Kidney epithelial cell (primary cell): ENCODE measurements at regions not wholly inside any gene's neighbourhood (a gene's known extent, or its start where the extent isn't known, plus 50 kb on each side); places are given as distances from the start of the nearest gene placed in this dataset.

Source experiments
- DNase-seq: peaks from one replicate; pipeline ENCODE4 v3.0.0-alpha.2; 2010; ENCODE audit warnings: low read depth
- H3K27me3 ChIP-seq: 2 replicates; pipeline ENCODE4 v1.6.0; 2011; ENCODE audit warnings: low read length; ENCODE audit not compliant: control insufficient read depth, insufficient read depth
- H3K36me3 ChIP-seq: 2 replicates; pipeline ENCODE4 v1.5.1; 2011; ENCODE audit warnings: low read length; ENCODE audit not compliant: control insufficient read depth, insufficient read depth
- H3K4me3 ChIP-seq: 2 replicates; pipeline ENCODE4 v1.5.1; 2011; ENCODE audit warnings: low read depth, mild to moderate bottlenecking, control low read depth, low read length
- CTCF ChIP-seq: IDR thresholded peaks from 2 replicates; pipeline ENCODE4 v1.5.1; 2011; ENCODE audit warnings: mild to moderate bottlenecking, moderate library complexity, low read length, control low read depth, inconsistent platforms; ENCODE audit not compliant: insufficient read depth, poor library complexity, severe bottlenecking

- no peak for DNase-seq
- Histone ChIP-seq H3K4me3 (no peak overlapping the region), H3K36me3 (no peaks in the 10 kb centered on the region), H3K27me3 (no peaks in the 10 kb centered on the region)
- no peak for TF ChIP-seq CTCF
Observed at GRCh38 chr3:187987924-187988323, 166.0 kb upstream of the LPP start.

GRCh38 chr3:187989575-187990153 lies 164.3 kb upstream of the LPP start:
- no peak overlapping the region for H3K4me3 ChIP-seq
- TF ChIP-seq CTCF, result no peak
- no peak for DNase-seq

GRCh38 chr3:187992609-187993008 lies 161.3 kb upstream of the LPP start:
- no peak for TF ChIP-seq CTCF
- DNase-seq, result no peak
- Histone ChIP-seq H3K27me3 (no peaks in the 10 kb centered on the region), H3K36me3 (no peaks in the 10 kb centered on the region), H3K4me3 (no peak overlapping the region)

More at GRCh38 chr3:187989575-187990153, 164.3 kb upstream of the LPP start:
- no peaks in the 10 kb centered on the region for H3K36me3 ChIP-seq
- no peaks in the 10 kb centered on the region for H3K27me3 ChIP-seq

GRCh38 chr3:187994221-187995042 lies 159.5 kb upstream of the LPP start:
- H3K27me3 ChIP-seq, result no peaks in the 10 kb centered on the region
- no peak for TF ChIP-seq CTCF
- H3K36me3 ChIP-seq, result no peaks in the 10 kb centered on the region
- H3K4me3 ChIP-seq, result no peak overlapping the region
- DNase-seq, result no peak

- Histone ChIP-seq H3K4me3 (no peak overlapping the region), H3K27me3 (no peaks in the 10 kb centered on the region), H3K36me3 (no peaks in the 10 kb centered on the region)
- no peak for DNase-seq
- TF ChIP-seq CTCF, result no peak
Observed at GRCh38 chr3:187995043-187995400, 158.9 kb upstream of the LPP start.

- no peak for DNase-seq
Observed at GRCh38 chr3:187995667-187996066, 158.3 kb upstream of the LPP start.

More at GRCh38 chr3:187995667-187996066, 158.3 kb upstream of the LPP start:
- no peak overlapping the region for H3K4me3 ChIP-seq
- no peaks in the 10 kb centered on the region for H3K36me3 ChIP-seq
- no peak for TF ChIP-seq CTCF
- H3K27me3 ChIP-seq, result no peaks in the 10 kb centered on the region
